Activated effector memory CD4-positive, alpha-beta T cell treated with Interleukin-2 at 50 U/mL for 16 hours (primary cell): ENCODE measurements at regions not wholly inside any gene's neighbourhood (a gene's known extent, or its start where the extent isn't known, plus 50 kb on each side); places are given as distances from the start of the nearest gene placed in this dataset.

Source experiments
- DNase-seq: peaks from one replicate; pipeline ENCODE4 v3.0.0-alpha.2; 2020

GRCh38 chr11:103673773-103674172 lies 362.7 kb upstream of the DDI1 start:
- DNase-seq: no peak

- DNase-seq: no peak
These were observed 360.0 kb upstream of the DDI1 start for GRCh38 chr11:103676413-103676812.

- DNase-seq: no peak
These were observed 355.6 kb upstream of the DDI1 start for GRCh38 chr11:103680826-103681225.

- no peak for DNase-seq
These were observed 354.6 kb upstream of the DDI1 start for GRCh38 chr11:103681855-103682254.

GRCh38 chr11:103682318-103683184 lies 353.9 kb upstream of the DDI1 start:
- peak; percentile 2 for DNase-seq

- DNase-seq: no peak
These were observed 352.9 kb upstream of the DDI1 start for GRCh38 chr11:103683576-103683975.

GRCh38 chr11:103688924-103689323 lies 347.5 kb upstream of the DDI1 start:
- no peak for DNase-seq

GRCh38 chr11:103690356-103690755 lies 346.1 kb upstream of the DDI1 start:
- DNase-seq: no peak

- no peak for DNase-seq
These were observed 340.3 kb upstream of the DDI1 start for GRCh38 chr11:103696123-103696522.

GRCh38 chr11:103699216-103699615 lies 337.2 kb upstream of the DDI1 start:
- no peak for DNase-seq

- no peak for DNase-seq
These were observed 336.8 kb upstream of the DDI1 start for GRCh38 chr11:103699656-103700055.

- no peak for DNase-seq
These were observed 335.8 kb upstream of the DDI1 start for GRCh38 chr11:103700622-103701021.

GRCh38 chr11:103703437-103703836 lies 333.0 kb upstream of the DDI1 start:
- no peak for DNase-seq

- no peak for DNase-seq
These were observed 332.5 kb upstream of the DDI1 start for GRCh38 chr11:103703954-103704353.

GRCh38 chr11:103705642-103706041 lies 330.8 kb upstream of the DDI1 start:
- no peak for DNase-seq

GRCh38 chr11:103709371-103709770 lies 327.1 kb upstream of the DDI1 start:
- DNase-seq: no peak

GRCh38 chr11:103714246-103714645 lies 322.2 kb upstream of the DDI1 start:
- no peak for DNase-seq

GRCh38 chr11:103716363-103716762 lies 320.1 kb upstream of the DDI1 start:
- DNase-seq: no peak

GRCh38 chr11:103727262-103727661 lies 309.2 kb upstream of the DDI1 start:
- DNase-seq: no peak

- no peak for DNase-seq
These were observed 306.8 kb upstream of the DDI1 start for GRCh38 chr11:103729617-103730016.

GRCh38 chr11:103730131-103730940 lies 306.1 kb upstream of the DDI1 start:
- DNase-seq: no peak

- DNase-seq: no peak
These were observed 304.8 kb upstream of the DDI1 start for GRCh38 chr11:103731670-103732069.

- no peak for DNase-seq
These were observed 302.6 kb upstream of the DDI1 start for GRCh38 chr11:103733889-103734288.

- DNase-seq: no peak
These were observed 300.9 kb upstream of the DDI1 start for GRCh38 chr11:103735497-103736032.
